Panc1 (cell line): ENCODE measurements at regions not wholly inside any gene's neighbourhood (a gene's known extent, or its start where the extent isn't known, plus 50 kb on each side); places are given as distances from the start of the nearest gene placed in this dataset.

ENCODE experiments used
- ATAC-seq: fragments of 200-7000 bp; cut with Tn5 transposase; 2 replicates; pipeline ENCODE4 v1.9.1; 2020; ENCODE audit warnings: mild to moderate bottlenecking, moderate library complexity
- BruUV-seq: library from RNA; stranded (reverse); fragments of 400-500 nt; replicated peaks from 2 replicates; lab custom pipeline; 2021; lab: Mats Ljungman, UMichigan
- CTCF ChIA-PET: fragments of 300-600 bp; sonication (Branson Sonifier 250); formaldehyde crosslinking; loops from one replicate; lab custom pipeline; 2022; ENCODE audit warnings: antibody characterized with exemption; lab: Charles Lee
- POLR2A ChIA-PET: fragments of 300-600 bp; sonication (Branson Sonifier 250); formaldehyde crosslinking; loops from one replicate; lab custom pipeline; 2022; ENCODE audit warnings: antibody characterized with exemption; lab: Charles Lee
- DNase-seq: peaks from one replicate; pipeline ENCODE4 v3.0.0-alpha.2; 2010; ENCODE audit warnings: low read depth, low spot score
- H3K27ac ChIP-seq: 2 replicates; pipeline ENCODE4 v1.5.1; 2011; ENCODE audit warnings: mild to moderate bottlenecking, low read length, inconsistent platforms
- H3K27me3 ChIP-seq: fragments of 200-500 bp; sonication (Bioruptor generic); 2 replicates; pipeline ENCODE4 v1.6.0; 2014; ENCODE audit warnings: low read length, inconsistent platforms; ENCODE audit not compliant: control insufficient read depth, insufficient read depth
- H3K36me3 ChIP-seq: fragments of 200-500 bp; sonication (Bioruptor generic); 2 replicates; pipeline ENCODE4 v1.5.1; 2014; ENCODE audit warnings: inconsistent platforms, mild to moderate bottlenecking, low read length, moderate library complexity; ENCODE audit not compliant: control insufficient read depth, insufficient read depth
- H3K4me1 ChIP-seq: 2 replicates; pipeline ENCODE4 v1.5.1; 2011; ENCODE audit warnings: inconsistent platforms, mild to moderate bottlenecking, low read length, moderate library complexity; ENCODE audit not compliant: control insufficient read depth, insufficient read depth
- H3K4me3 ChIP-seq, 2 experiments: 2 replicates each; pipeline ENCODE4 v1.5.1; 2011 to 2012; ENCODE audit warnings: low read depth in 2 of 2, low read length in 2 of 2, mild to moderate bottlenecking in 2 of 2, inconsistent platforms in 1 of 2, moderate library complexity in 1 of 2
- H3K9me3 ChIP-seq: fragments of 200-500 bp; sonication (Bioruptor generic); 2 replicates; pipeline ENCODE4 v1.5.1; 2014; ENCODE audit warnings: low read depth, mild to moderate bottlenecking, inconsistent platforms, low read length, moderate library complexity; ENCODE audit not compliant: control insufficient read depth, insufficient read depth
- CTCF ChIP-seq: fragments of 450-650 bp; IDR thresholded peaks from 2 replicates; pipeline ENCODE4 v1.5.1; 2017; ENCODE audit warnings: mild to moderate bottlenecking
- POLR2AphosphoS5 ChIP-seq: IDR thresholded peaks from 2 replicates; pipeline ENCODE4 v1.6.1; 2012; ENCODE audit warnings: mild to moderate bottlenecking, low read depth, low read length, moderate library complexity
- REST ChIP-seq, 2 experiments: IDR thresholded peaks; 2 replicates each; pipeline ENCODE4 v1.6.1; 2011 to 2012; ENCODE audit warnings: low read depth in 2 of 2, control low read depth in 1 of 2, low read length in 1 of 2, mild to moderate bottlenecking in 1 of 2, moderate library complexity in 1 of 2; ENCODE audit not compliant: insufficient read depth in 1 of 2
- SIN3A ChIP-seq: IDR thresholded peaks from 2 replicates; pipeline ENCODE4 v1.6.1; 2012; ENCODE audit warnings: low read depth, mild to moderate bottlenecking, low read length, moderate library complexity, borderline replicate concordance; ENCODE audit not compliant: insufficient read depth
- TCF7L2 ChIP-seq: IDR thresholded peaks from 2 replicates; pipeline ENCODE4 v1.6.1; 2011; ENCODE audit warnings: mild to moderate bottlenecking, low read depth, low read length, inconsistent platforms
- in situ Hi-C: cut with HindIII; loops from 2 replicates; pipeline ENCODE4 v1.10.0; 2016; ENCODE audit warnings: low sequenced_read_pairs, low pct_unique_long_range_greater_than_20kb
- intact Hi-C: fragments of 100-400 bp; cut with micrococcal nuclease; formaldehyde crosslinking; loops from one replicate; pipeline ENCODE4 v1.10.0; 2022; ENCODE audit not compliant: unreplicated experiment

DNA sequence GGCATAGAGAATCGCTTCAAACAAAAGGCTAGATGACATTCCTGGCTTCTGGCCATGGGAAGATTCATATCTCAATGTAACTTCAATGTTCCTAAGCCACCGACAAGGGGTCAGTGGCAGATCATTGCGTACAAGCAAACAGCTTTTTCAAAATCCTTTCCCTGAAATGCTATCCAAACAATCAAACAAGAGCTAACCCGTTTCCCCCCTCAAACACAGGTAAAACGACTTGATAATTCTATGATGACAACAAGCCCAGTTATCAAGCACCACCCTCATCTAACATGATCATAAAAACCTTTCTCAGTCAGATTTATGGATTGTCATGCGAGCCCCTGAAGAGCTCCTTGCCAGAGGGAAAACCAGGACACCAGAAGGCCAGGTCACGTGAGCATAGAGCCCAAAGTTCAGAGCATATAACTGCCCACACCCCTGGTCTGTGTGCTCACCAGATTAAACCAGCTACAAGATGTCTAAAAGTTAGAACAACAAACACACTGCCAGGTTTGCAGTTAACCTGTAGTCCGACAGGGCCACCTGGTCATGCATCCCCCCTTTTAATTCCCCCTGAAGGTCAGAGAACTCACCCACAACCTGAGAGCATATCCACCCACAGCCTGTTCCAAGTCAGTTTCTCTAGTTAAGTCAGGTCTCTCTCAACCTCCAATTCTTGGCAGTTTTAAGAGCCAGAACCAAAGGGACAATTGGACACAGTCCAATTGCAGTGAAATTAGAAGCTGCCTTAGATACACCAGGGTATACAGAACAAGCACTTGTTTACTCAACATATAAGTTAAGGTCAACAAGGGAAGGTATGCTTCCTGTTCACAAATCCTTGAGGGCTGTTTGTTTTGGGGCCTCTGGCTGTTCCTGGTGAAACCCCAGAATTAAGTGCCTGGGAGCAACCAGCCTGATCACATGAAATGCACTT lies 248.1 kb upstream of the PPARGC1A start:
- ChIA-PET POLR2A (no interaction called here), CTCF (no interaction called here)
- Histone ChIP-seq H3K4me1 (no peaks in the 10 kb centered on the region), H3K27me3 (no peaks in the 10 kb centered on the region), H3K9me3 (no peaks in the 10 kb centered on the region), H3K4me3 (no peak overlapping the region), H3K27ac (no peak overlapping the region), H3K36me3 (no peaks in the 10 kb centered on the region)
- BruUV-seq, result no TSS peak
- no peak for TF ChIP-seq POLR2AphosphoS5
- in situ Hi-C loops (no loop called here), intact Hi-C loops (no loop called here)
- DNase-seq (no peak), ATAC-seq (no peak)

GRCh38 chr4:24131954-24132673 lies 242.3 kb upstream of the PPARGC1A start:
- in situ Hi-C loops (no loop called here), intact Hi-C loops (no loop called here)
- no peak for DNase-seq
- POLR2A ChIA-PET, result no interaction called here
- no peaks in the 10 kb centered on the region for H3K4me1 ChIP-seq
- no TSS peak for BruUV-seq
- no peak for ATAC-seq
- no peaks in the 10 kb centered on the region for H3K9me3 ChIP-seq
- H3K4me3 ChIP-seq, result no peak overlapping the region
- H3K27me3 ChIP-seq, result no peaks in the 10 kb centered on the region
- CTCF ChIA-PET, result no interaction called here
- H3K27ac ChIP-seq, result no peak overlapping the region
- no peaks in the 10 kb centered on the region for H3K36me3 ChIP-seq
- no peak for TF ChIP-seq SIN3A
- TF ChIP-seq TCF7L2, result no peak
- no peak for TF ChIP-seq POLR2AphosphoS5
- no peak for TF ChIP-seq CTCF
- TF ChIP-seq REST (IDR thresholded peaks at IDR 0.05; ENCODE audit: insufficient read depth in 1 of 2, low read depth in 2 of 2, low read length in 1 of 2), result no peak
